Lower lobe of right lung (tissue), 2 donors: ENCODE measurements at regions not wholly inside any gene's neighbourhood (a gene's known extent, or its start where the extent isn't known, plus 50 kb on each side); places are given as distances from the start of the nearest gene placed in this dataset.

Experiments used
- ATAC-seq, 2 donors: fragments of 200-7000 bp; cut with Tn5 transposase; one replicate each; pipeline ENCODE4 v1.9.1; 2020 to 2022; ENCODE audit warnings: mild to moderate bottlenecking in 2 of 2, moderate library complexity in 2 of 2
- DNase-seq: peaks from one replicate; pipeline ENCODE4 v3.0.0-alpha.2; 2020
- H3K27ac ChIP-seq: fragments of 200-600 bp; one replicate; pipeline ENCODE4 v1.8.0; 2022
- H3K27me3 ChIP-seq: fragments of 200-600 bp; one replicate; pipeline ENCODE4 v1.8.0; 2022; ENCODE audit warnings: low read depth
- H3K36me3 ChIP-seq: fragments of 200-600 bp; one replicate; pipeline ENCODE4 v1.8.0; 2022; ENCODE audit warnings: mild to moderate bottlenecking
- H3K4me1 ChIP-seq: fragments of 200-600 bp; one replicate; pipeline ENCODE4 v1.8.0; 2022
- H3K4me3 ChIP-seq: fragments of 200-600 bp; one replicate; pipeline ENCODE4 v1.8.0; 2022; ENCODE audit warnings: mild to moderate bottlenecking
- H3K9me3 ChIP-seq: fragments of 200-600 bp; one replicate; pipeline ENCODE4 v1.8.0; 2022
- CTCF ChIP-seq: fragments of 200-600 bp; IDR thresholded peaks from one replicate; pipeline ENCODE4 v1.8.0; 2022; ENCODE audit warnings: antibody characterized with exemption, mild to moderate bottlenecking
- intact Hi-C: fragments of 100-400 bp; cut with DNase I; formaldehyde crosslinking; loops from one replicate; pipeline ENCODE4 v1.11.0; 2022
- donor health status: DM: no; HTN: yes; CAD: no; lungs with severe emphysema.

GRCh38 chr4:61024610-61025009 is 175.5 kb upstream of the ADGRL3 start:
- DNase-seq (no peak), ATAC-seq (no peak)
- TF ChIP-seq CTCF = no peak
- H3K27ac ChIP-seq = no peak overlapping the region
- H3K27me3 ChIP-seq = no peaks in the 10 kb centered on the region
- H3K9me3 ChIP-seq = no peaks in the 10 kb centered on the region
- H3K36me3 ChIP-seq = no peaks in the 10 kb centered on the region
- intact Hi-C loops = no loop called here
- no peaks in the 10 kb centered on the region for H3K4me1 ChIP-seq
- no peak overlapping the region for H3K4me3 ChIP-seq

GRCh38 chr4:61027939-61028338 is 172.2 kb upstream of the ADGRL3 start:
- H3K27me3 ChIP-seq = no peaks in the 10 kb centered on the region
- no peak overlapping the region for H3K27ac ChIP-seq
- no peaks in the 10 kb centered on the region for H3K9me3 ChIP-seq
- H3K4me1 ChIP-seq = no peaks in the 10 kb centered on the region
- H3K4me3 ChIP-seq = no peak overlapping the region
- DNase-seq (no peak), ATAC-seq (no peak)
- TF ChIP-seq CTCF = no peak
- H3K36me3 ChIP-seq = no peaks in the 10 kb centered on the region
- intact Hi-C loops = no loop called here

- intact Hi-C loops = no loop called here
- H3K36me3 ChIP-seq = no peaks in the 10 kb centered on the region
- no peak overlapping the region for H3K27ac ChIP-seq
- H3K27me3 ChIP-seq = no peaks in the 10 kb centered on the region
- no peak for ATAC-seq
- no peak overlapping the region for H3K4me3 ChIP-seq
- no peak for DNase-seq
- H3K4me1 ChIP-seq = no peaks in the 10 kb centered on the region
- no peak for TF ChIP-seq CTCF
- no peaks in the 10 kb centered on the region for H3K9me3 ChIP-seq
Observed at GRCh38 chr4:61036071-61036684, 163.9 kb upstream of the ADGRL3 start.

GRCh38 chr4:61041527-61041926 is 158.6 kb upstream of the ADGRL3 start:
- Histone ChIP-seq H3K27me3 (no peaks in the 10 kb centered on the region), H3K9me3 (no peaks in the 10 kb centered on the region), H3K4me1 (no peaks in the 10 kb centered on the region), H3K36me3 (no peaks in the 10 kb centered on the region), H3K4me3 (no peak overlapping the region), H3K27ac (no peak overlapping the region)
- DNase-seq (no peak), ATAC-seq (no peak)
- intact Hi-C loops = no loop called here
- no peak for TF ChIP-seq CTCF

GRCh38 chr4:61044837-61045236 is 155.3 kb upstream of the ADGRL3 start:
- intact Hi-C loops = no loop called here
- Histone ChIP-seq H3K36me3 (no peaks in the 10 kb centered on the region), H3K27ac (no peak overlapping the region), H3K27me3 (no peaks in the 10 kb centered on the region), H3K9me3 (no peaks in the 10 kb centered on the region), H3K4me3 (no peak overlapping the region), H3K4me1 (no peaks in the 10 kb centered on the region)
- DNase-seq = no peak
- no peak for TF ChIP-seq CTCF
- ATAC-seq = no peak

GRCh38 chr4:61049018-61049417 is 151.1 kb upstream of the ADGRL3 start:
- DNase-seq (no peak), ATAC-seq (no peak)
- no peak overlapping the region for H3K4me3 ChIP-seq
- no peaks in the 10 kb centered on the region for H3K27me3 ChIP-seq
- H3K27ac ChIP-seq = no peak overlapping the region
- H3K9me3 ChIP-seq = no peaks in the 10 kb centered on the region
- intact Hi-C loops = no loop called here
- no peak for TF ChIP-seq CTCF
- no peaks in the 10 kb centered on the region for H3K4me1 ChIP-seq
- H3K36me3 ChIP-seq = no peaks in the 10 kb centered on the region
